HG03135 (cell line): ENCODE measurements at regions not wholly inside any gene's neighbourhood (a gene's known extent, or its start where the extent isn't known, plus 50 kb on each side); places are given as distances from the start of the nearest gene placed in this dataset.
"Not testable (repeated sequence)": the region's sequence is repeated elsewhere in the genome, so short reads cannot be mapped to it uniquely, and the experiment has no call there.

Experiments used
- ATAC-seq: cut with Tn5 transposase; IDR thresholded peaks from one replicate; pipeline ENCODE4 v1.9.1; 2021; ENCODE audit warnings: mild to moderate bottlenecking, moderate library complexity; ENCODE audit not compliant: unreplicated experiment

GRCh38 chr1:80629304-80629837, 1171.4 kb upstream of the ADGRL2 start:
- no peak for ATAC-seq

GRCh38 chr1:80624682-80625081, 1176.1 kb upstream of the ADGRL2 start:
- no peak for ATAC-seq

GRCh38 chr1:80607064-80607463, 1193.7 kb upstream of the ADGRL2 start:
- ATAC-seq: no peak

- no peak for ATAC-seq
These were observed 1206.7 kb upstream of the ADGRL2 start for GRCh38 chr1:80594013-80594412.

GRCh38 chr1:80593197-80593596, 1207.5 kb upstream of the ADGRL2 start:
- ATAC-seq: no peak

- ATAC-seq: no peak
These were observed 1217.8 kb upstream of the ADGRL2 start for GRCh38 chr1:80582980-80583379.

- ATAC-seq: no peak
These were observed 1221.7 kb upstream of the ADGRL2 start for GRCh38 chr1:80579055-80579454.

- ATAC-seq: no peak
These were observed 1233.9 kb upstream of the ADGRL2 start for GRCh38 chr1:80566867-80567266.

GRCh38 chr1:80566123-80566522, 1234.6 kb upstream of the ADGRL2 start:
- no peak for ATAC-seq

- ATAC-seq: no peak
These were observed 1235.3 kb upstream of the ADGRL2 start for GRCh38 chr1:80565406-80565805.

- no peak for ATAC-seq
These were observed 1258.5 kb upstream of the ADGRL2 start for GRCh38 chr1:80542231-80542630.

GRCh38 chr1:80540596-80540995, 1260.1 kb upstream of the ADGRL2 start:
- ATAC-seq: no peak

- no peak for ATAC-seq
These were observed 1260.6 kb upstream of the ADGRL2 start for GRCh38 chr1:80540149-80540548.

GRCh38 chr1:80539298-80539697, 1261.4 kb upstream of the ADGRL2 start:
- not testable (repeated sequence) for ATAC-seq

- no peak for ATAC-seq
These were observed 1264.3 kb upstream of the ADGRL2 start for GRCh38 chr1:80536461-80536860.

GRCh38 chr1:80535466-80535865, 1265.3 kb upstream of the ADGRL2 start:
- no peak for ATAC-seq

- no peak for ATAC-seq
These were observed 1266.0 kb upstream of the ADGRL2 start for GRCh38 chr1:80534606-80535360.

- no peak for ATAC-seq
These were observed 1266.9 kb upstream of the ADGRL2 start for GRCh38 chr1:80533775-80534334.

- ATAC-seq: no peak
These were observed 1267.6 kb upstream of the ADGRL2 start for GRCh38 chr1:80533093-80533492.

- ATAC-seq: no peak
These were observed 1269.6 kb upstream of the ADGRL2 start for GRCh38 chr1:80531182-80531581.

- ATAC-seq: no peak
These were observed 1271.2 kb upstream of the ADGRL2 start for GRCh38 chr1:80529546-80529945.

- no peak for ATAC-seq
These were observed 1276.9 kb upstream of the ADGRL2 start for GRCh38 chr1:80523861-80524260.
